H1 (cell line): ENCODE measurements at regions not wholly inside any gene's neighbourhood (a gene's known extent, or its start where the extent isn't known, plus 50 kb on each side); places are given as distances from the start of the nearest gene placed in this dataset.

Experiments
- CTCF ChIA-PET: fragments of 300-600 bp; sonication (Branson Sonifier 250); formaldehyde crosslinking; loops from one replicate; lab custom pipeline; 2021; ENCODE audit not compliant: partially characterized antibody; lab: Charles Lee
- POLR2A ChIA-PET: fragments of 300-600 bp; sonication (Branson Sonifier 250); formaldehyde crosslinking; loops from one replicate; lab custom pipeline; 2021; ENCODE audit warnings: inconsistent platforms; ENCODE audit not compliant: partially characterized antibody; lab: Charles Lee
- DNase-seq, 2 experiments: peaks; one replicate each; pipeline versions ENCODE4 v3.0.0 to v3.0.0-alpha.2; 2010 to 2022; ENCODE audit warnings: low spot score in 2 of 2, low read depth in 1 of 2, mixed read lengths in 1 of 2
- FAIRE-seq: peaks from 2 replicates; lab custom pipeline; 2011; peaks lifted over from hg19 to GRCh38; lab: Jason Lieb, UNC
- H2AFZ ChIP-seq: 2 replicates; pipeline ENCODE4 v1.8.1; 2012; ENCODE audit warnings: low read length, inconsistent platforms
- H2AK5ac ChIP-seq: 2 replicates; pipeline ENCODE4 v1.6.1; 2013; ENCODE audit warnings: low read depth, low read length
- H2BK120ac ChIP-seq: replicated peaks from 2 replicates; pipeline ENCODE3; 2013; ENCODE audit warnings: low read depth, low read length, inconsistent platforms
- H2BK12ac ChIP-seq: 2 replicates; pipeline ENCODE4 v1.6.1; 2013; ENCODE audit warnings: low read depth, low read length
- H2BK15ac ChIP-seq: 2 replicates; pipeline ENCODE4 v1.6.1; 2013; ENCODE audit warnings: low read length
- H2BK20ac ChIP-seq: 2 replicates; pipeline ENCODE4 v1.6.1; 2013; ENCODE audit warnings: low read length
- H2BK5ac ChIP-seq: 2 replicates; pipeline ENCODE4 v1.6.1; 2013; ENCODE audit warnings: low read depth, low read length
- H3K14ac ChIP-seq: 2 replicates; pipeline ENCODE4 v1.6.1; 2013; ENCODE audit warnings: inconsistent platforms; ENCODE audit not compliant: insufficient read length
- H3K18ac ChIP-seq: 2 replicates; pipeline ENCODE4 v1.6.1; 2013; ENCODE audit warnings: low read length; ENCODE audit errors: extremely low read depth
- H3K23ac ChIP-seq: 2 replicates; pipeline ENCODE4 v1.6.1; 2013; ENCODE audit warnings: inconsistent platforms; ENCODE audit not compliant: insufficient read length
- H3K23me2 ChIP-seq: 2 replicates; pipeline ENCODE4 v1.6.1; 2013; ENCODE audit warnings: low read depth, low read length
- H3K27ac ChIP-seq: 2 replicates; pipeline ENCODE4 v1.6.1; 2011; ENCODE audit warnings: low read depth, low read length, inconsistent platforms
- H3K27me3 ChIP-seq, 4 experiments: replicated peaks in 1 of 4; 1 replicate in 1 of 4; 2 replicates in 3 of 4; pipeline versions ENCODE4 v1.6.1 to v1.8.1; 2011 to 2013; ENCODE audit warnings: low read length in 3 of 4, mild to moderate bottlenecking in 3 of 4, inconsistent platforms in 2 of 4, mixed read lengths in 2 of 4, moderate library complexity in 1 of 4; ENCODE audit not compliant: control insufficient read depth in 3 of 4, insufficient read depth in 3 of 4; ENCODE audit errors: extremely low read depth in 1 of 4
- H3K36me3 ChIP-seq, 4 experiments: 2 replicates each; pipeline versions ENCODE4 v1.6.1 to v1.8.1; 2011 to 2013; ENCODE audit warnings: mild to moderate bottlenecking in 4 of 4, low read length in 3 of 4, moderate library complexity in 2 of 4, control low read depth in 1 of 4, inconsistent platforms in 1 of 4; ENCODE audit not compliant: insufficient read depth in 4 of 4, control insufficient read depth in 2 of 4
- H3K4ac ChIP-seq: replicated peaks from 2 replicates; pipeline ENCODE3; 2013; ENCODE audit warnings: low read length, low read depth, mixed read lengths, inconsistent platforms; ENCODE audit not compliant: insufficient read length
- H3K4me1 ChIP-seq, 4 experiments: replicated peaks in 1 of 4; 1 replicate in 1 of 4; 2 replicates in 3 of 4; pipeline versions ENCODE4 v1.6.1 to v1.8.1; 2011 to 2013; ENCODE audit warnings: low read length in 3 of 4, inconsistent platforms in 2 of 4, mixed read lengths in 1 of 4; ENCODE audit not compliant: insufficient read depth in 4 of 4, control insufficient read depth in 3 of 4
- H3K4me2 ChIP-seq, 2 experiments: 2 replicates each; pipeline versions ENCODE4 v1.6.1 to v1.8.1; 2011 to 2013; ENCODE audit warnings: low read depth in 2 of 2, low read length in 2 of 2, control low read depth in 1 of 2, inconsistent platforms in 1 of 2, mild to moderate bottlenecking in 1 of 2; ENCODE audit not compliant: insufficient read depth in 1 of 2
- H3K4me3 ChIP-seq, 4 experiments: fragments of 200-600, 300-600 bp in 1 of 4; sonication (generic), shearing (Covaris generic), sonication (Bioruptor Twin) in 1 of 4; 2 replicates each; pipeline versions ENCODE4 v1.5.1 to v1.8.1; 2011 to 2016; ENCODE audit warnings: low read length in 4 of 4, low read depth in 3 of 4, control low read depth in 2 of 4, inconsistent platforms in 2 of 4, mild to moderate bottlenecking in 2 of 4, mixed read lengths in 1 of 4, moderate library complexity in 1 of 4; ENCODE audit not compliant: insufficient read depth in 2 of 4; ENCODE audit errors: extremely low read depth in 1 of 4
- H3K56ac ChIP-seq: replicated peaks from 2 replicates; pipeline ENCODE3; 2013; ENCODE audit warnings: low read depth, mild to moderate bottlenecking, mixed read lengths, low read length, inconsistent platforms; ENCODE audit not compliant: insufficient read length
- H3K79me1 ChIP-seq: 2 replicates; pipeline ENCODE4 v1.6.1; 2013; ENCODE audit warnings: low read depth, low read length, control low read depth
- H3K79me2 ChIP-seq, 2 experiments: 2 replicates each; pipeline versions ENCODE4 v1.6.1 to v1.8.1; 2012 to 2013; ENCODE audit warnings: low read length in 2 of 2, mild to moderate bottlenecking in 2 of 2, inconsistent platforms in 1 of 2; ENCODE audit not compliant: insufficient read depth in 2 of 2, control insufficient read depth in 1 of 2
- H3K9ac ChIP-seq, 4 experiments: replicated peaks in 1 of 4; 1 replicate in 1 of 4; 2 replicates in 3 of 4; pipeline versions ENCODE4 v1.6.1 to v1.8.1; 2011 to 2013; ENCODE audit warnings: low read depth in 3 of 4, low read length in 3 of 4, control low read depth in 2 of 4, mild to moderate bottlenecking in 2 of 4, moderate library complexity in 2 of 4, inconsistent platforms in 1 of 4; ENCODE audit errors: extremely low read depth in 1 of 4
- H3K9me3 ChIP-seq, 2 experiments: 2 replicates each; pipeline versions ENCODE4 v1.6.1 to v1.8.1; 2012 to 2013; ENCODE audit warnings: mild to moderate bottlenecking in 2 of 2, moderate library complexity in 2 of 2, control low read depth in 1 of 2, inconsistent platforms in 1 of 2, low read depth in 1 of 2, low read length in 1 of 2, mixed read lengths in 1 of 2; ENCODE audit not compliant: insufficient read depth in 2 of 2
- H4K20me1 ChIP-seq, 2 experiments: replicated peaks in 1 of 2; 2 replicates each; pipeline versions ENCODE3 to v1.8.1; 2011 to 2013; ENCODE audit warnings: inconsistent platforms in 2 of 2, low read length in 2 of 2, mild to moderate bottlenecking in 1 of 2; ENCODE audit not compliant: insufficient read depth in 2 of 2, control insufficient read depth in 1 of 2
- H4K5ac ChIP-seq: 2 replicates; pipeline ENCODE4 v1.6.1; 2013; ENCODE audit warnings: low read length, low read depth, mixed read lengths, inconsistent platforms; ENCODE audit not compliant: insufficient read length
- H4K8ac ChIP-seq: 2 replicates; pipeline ENCODE4 v1.8.0; 2013; ENCODE audit warnings: mild to moderate bottlenecking, moderate library complexity, low read length, inconsistent platforms; ENCODE audit not compliant: insufficient read depth; ENCODE audit errors: extremely low read depth
- H4K91ac ChIP-seq: replicated peaks from 2 replicates; pipeline ENCODE3; 2013; ENCODE audit warnings: low read length, mixed read lengths, inconsistent platforms; ENCODE audit not compliant: insufficient read length
- BACH1 ChIP-seq: IDR thresholded peaks from 2 replicates; pipeline ENCODE4 v1.6.1; 2012; ENCODE audit warnings: low read length, improper control_type of control experiment
- CHD1 ChIP-seq: IDR thresholded peaks from 2 replicates; pipeline ENCODE4 v1.6.1; 2012; ENCODE audit warnings: low read depth, low read length, improper control_type of control experiment
- EGR1 ChIP-seq: IDR thresholded peaks from 2 replicates; pipeline ENCODE4 v1.6.1; 2011; ENCODE audit warnings: low read depth, low read length, borderline replicate concordance
- HDAC2 ChIP-seq, 2 experiments: fragments of 300-600 bp in 1 of 2; sonication (generic) in 1 of 2; IDR thresholded peaks; 2 replicates each; pipeline ENCODE4 v1.6.1; 2011 to 2012; ENCODE audit warnings: low read depth in 2 of 2, low read length in 2 of 2, mild to moderate bottlenecking in 2 of 2, moderate library complexity in 2 of 2, borderline replicate concordance in 1 of 2, inconsistent platforms in 1 of 2
- HDAC6 ChIP-seq: IDR thresholded peaks from one replicate; pipeline ENCODE4 v1.7.1; 2012; ENCODE audit warnings: low read depth, mild to moderate bottlenecking, inconsistent platforms, low read length, moderate library complexity
- JUN ChIP-seq: IDR thresholded peaks from 2 replicates; pipeline ENCODE4 v1.6.1; 2011; ENCODE audit warnings: low read depth, mild to moderate bottlenecking, improper control_type of control experiment, low read length
- KDM1A ChIP-seq: fragments of 200-600, 300-600 bp; sonication (generic); IDR thresholded peaks from 2 replicates; pipeline ENCODE4 v1.7.1; 2016; ENCODE audit warnings: mild to moderate bottlenecking, low read length, borderline replicate concordance
- NANOG ChIP-seq: IDR thresholded peaks from 2 replicates; pipeline ENCODE4 v1.6.1; 2011; ENCODE audit warnings: low read length, low read depth, mild to moderate bottlenecking, inconsistent platforms; ENCODE audit not compliant: insufficient read depth, poor library complexity, severe bottlenecking
- PHF8 ChIP-seq: fragments of 200-600 bp; sonication (generic); conservative IDR thresholded peaks from 2 replicates; pipeline ENCODE4 v1.7.1; 2012; ENCODE audit warnings: low read depth, mild to moderate bottlenecking, inconsistent platforms, low read length, moderate library complexity
- POU5F1 ChIP-seq: IDR thresholded peaks from 2 replicates; pipeline ENCODE4 v1.6.1; 2011; ENCODE audit warnings: low read depth, mild to moderate bottlenecking, low read length, moderate library complexity
- SIRT6 ChIP-seq: IDR thresholded peaks from one replicate; pipeline ENCODE4 v1.7.1; 2012; ENCODE audit warnings: low read length, inconsistent platforms
- SP2 ChIP-seq: IDR thresholded peaks from 2 replicates; pipeline ENCODE4 v1.6.1; 2012; ENCODE audit warnings: mild to moderate bottlenecking, low read length, inconsistent platforms
- SP4 ChIP-seq: IDR thresholded peaks from 2 replicates; pipeline ENCODE4 v1.6.1; 2012; ENCODE audit warnings: low read length, inconsistent platforms
- TBP ChIP-seq: IDR thresholded peaks from 2 replicates; pipeline ENCODE4 v1.6.1; 2011; ENCODE audit warnings: low read depth, low read length, improper control_type of control experiment
- WGBS, 2 experiments: shearing (Covaris generic) in 1 of 2; methylation state at CpG; one replicate each; pipeline versions ENCODE4 v1.1.6 to v1.1.7; 2013 to 2015; ENCODE audit warnings: low lambda C conversion rate in 2 of 2, mixed read lengths in 2 of 2, inconsistent platforms in 1 of 2, low coverage in 1 of 2, missing lambda C conversion rate in 1 of 2; ENCODE audit not compliant: insufficient replicate concordance in 2 of 2, insufficient coverage in 1 of 2, insufficient read length in 1 of 2; ENCODE audit errors: extremely low coverage in 1 of 2, missing lambda C conversion rate in 1 of 2; 5-methylcytosine and 5-hydroxymethylcytosine counted together
- TF ChIP-seq, protein P1 (sequence below): IDR thresholded peaks from 2 replicates; pipeline ENCODE4 v1.6.1; 2012; ENCODE audit warnings: inconsistent platforms

DNA sequence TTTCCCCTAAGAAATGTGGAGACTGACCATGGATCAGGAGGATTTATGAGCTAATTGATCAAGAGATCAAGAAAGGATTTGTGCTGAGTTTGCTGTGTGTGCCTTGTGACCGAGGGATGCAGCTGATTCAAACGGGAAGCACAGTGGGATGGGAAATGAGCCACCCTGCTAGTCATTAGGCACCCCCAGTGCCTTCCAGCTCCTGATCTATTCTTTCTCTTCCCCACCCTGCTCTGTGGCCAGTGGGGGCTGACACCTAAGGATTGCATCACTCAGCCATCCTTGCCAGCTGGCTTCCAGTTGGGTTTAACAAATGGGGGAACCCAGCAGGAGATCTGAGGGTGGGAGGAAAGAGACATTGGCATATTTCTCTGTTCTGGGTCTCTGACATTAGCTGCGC, 132.2 kb upstream of the CXCR4 start:
- Histone ChIP-seq H2AFZ (no peak overlapping the region), H4K5ac (no peak overlapping the region), H3K79me1 (no peaks in the 10 kb centered on the region), H3K23me2 (no peaks in the 10 kb centered on the region), H4K20me1 (no peaks in the 10 kb centered on the region), H3K56ac (no peak overlapping the region), H3K79me2 (no peaks in the 10 kb centered on the region), H3K4ac (no peak overlapping the region), H3K9me3 (no peaks in the 10 kb centered on the region), H2BK12ac (no peak overlapping the region), H2BK20ac (no peak overlapping the region), H4K8ac (no peak overlapping the region), H3K18ac (no peak overlapping the region), H3K9ac (no peak overlapping the region), H3K4me2 (no peak overlapping the region), H2BK120ac (no peak overlapping the region), H3K27ac (no peak overlapping the region), H3K23ac (no peak overlapping the region), H3K4me3 (no peak overlapping the region), H3K4me1 (peaks cover 0 to 6% (median 1%) of the 10 kb centered on the region in 4 experiments; a peak in 3 of 7 replicates), H2BK5ac (no peak overlapping the region), H3K27me3 (no peaks in the 10 kb centered on the region), H3K14ac (no peak overlapping the region), H2AK5ac (no peak overlapping the region), H3K36me3 (no peaks in the 10 kb centered on the region), H4K91ac (no peak overlapping the region), H2BK15ac (no peak overlapping the region)
- DNase-seq (no peak), FAIRE-seq (no peak)
- POLR2A ChIA-PET = no interaction called here
- WGBS, 2 experiments = 82% methylated on average over 3 of the region's 3 CpGs; no CpG with 5 or more reads in 1 of the 2 experiments
- CTCF ChIA-PET = interaction anchor here (0.6 to 1.6 kb wide), 2 partner anchors 130 to 362 kb away, joined by 3 read pairs; no protein-coding TSS in a partner anchor
- TF ChIP-seq HDAC2 (IDR thresholded peaks at IDR 0.05; ENCODE audit: borderline replicate concordance in 1 of 2, low read depth in 2 of 2, low read length in 2 of 2) (no peak), HDAC6 (no peak), SP2 (no peak), EGR1 (no peak), JUN (no peak), SP4 (no peak), TBP (no peak), KDM1A (no peak), BACH1 (no peak), SIRT6 (no peak), POU5F1 (no peak), NANOG (no peak), CHD1 (no peak), PHF8 (no peak)
- TF ChIP-seq, protein P1, sequence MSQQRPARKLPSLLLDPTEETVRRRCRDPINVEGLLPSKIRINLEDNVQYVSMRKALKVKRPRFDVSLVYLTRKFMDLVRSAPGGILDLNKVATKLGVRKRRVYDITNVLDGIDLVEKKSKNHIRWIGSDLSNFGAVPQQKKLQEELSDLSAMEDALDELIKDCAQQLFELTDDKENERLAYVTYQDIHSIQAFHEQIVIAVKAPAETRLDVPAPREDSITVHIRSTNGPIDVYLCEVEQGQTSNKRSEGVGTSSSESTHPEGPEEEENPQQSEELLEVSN = no peak
